ENCODE measurements at regions not wholly inside any gene's neighbourhood (a gene's known extent, or its start where the extent isn't known, plus 50 kb on each side); places are given as distances from the start of the nearest gene placed in this dataset.

- no peak overlapping the region for H3K4me2 ChIP-seq (ENCODE audit: low read length)
- no peaks in the 10 kb centered on the region for H3K36me3 ChIP-seq (ENCODE audit: control insufficient read depth, insufficient read depth, low read length)
- no peaks in the 10 kb centered on the region for H3K79me2 ChIP-seq
- H3K27me3 ChIP-seq (ENCODE audit: control insufficient read depth, insufficient read depth, low read length), result no peaks in the 10 kb centered on the region
- no peaks in the 10 kb centered on the region for H3K4me1 ChIP-seq
- no peak overlapping the region for H3K4me3 ChIP-seq (ENCODE audit: low read depth, low read length)
- H3K9me3 ChIP-seq (ENCODE audit: control insufficient read depth, low read length), result no peaks in the 10 kb centered on the region
- TF ChIP-seq, protein P1, sequence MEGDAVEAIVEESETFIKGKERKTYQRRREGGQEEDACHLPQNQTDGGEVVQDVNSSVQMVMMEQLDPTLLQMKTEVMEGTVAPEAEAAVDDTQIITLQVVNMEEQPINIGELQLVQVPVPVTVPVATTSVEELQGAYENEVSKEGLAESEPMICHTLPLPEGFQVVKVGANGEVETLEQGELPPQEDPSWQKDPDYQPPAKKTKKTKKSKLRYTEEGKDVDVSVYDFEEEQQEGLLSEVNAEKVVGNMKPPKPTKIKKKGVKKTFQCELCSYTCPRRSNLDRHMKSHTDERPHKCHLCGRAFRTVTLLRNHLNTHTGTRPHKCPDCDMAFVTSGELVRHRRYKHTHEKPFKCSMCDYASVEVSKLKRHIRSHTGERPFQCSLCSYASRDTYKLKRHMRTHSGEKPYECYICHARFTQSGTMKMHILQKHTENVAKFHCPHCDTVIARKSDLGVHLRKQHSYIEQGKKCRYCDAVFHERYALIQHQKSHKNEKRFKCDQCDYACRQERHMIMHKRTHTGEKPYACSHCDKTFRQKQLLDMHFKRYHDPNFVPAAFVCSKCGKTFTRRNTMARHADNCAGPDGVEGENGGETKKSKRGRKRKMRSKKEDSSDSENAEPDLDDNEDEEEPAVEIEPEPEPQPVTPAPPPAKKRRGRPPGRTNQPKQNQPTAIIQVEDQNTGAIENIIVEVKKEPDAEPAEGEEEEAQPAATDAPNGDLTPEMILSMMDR (IDR thresholded peaks at IDR 0.05), result no peak
- no peak overlapping the region for H2AFZ ChIP-seq
- H3K27ac ChIP-seq, result no peak overlapping the region
- no peak overlapping the region for H3K9ac ChIP-seq
These were observed 55.0 kb upstream of the EPHB3 start for GRCh38 chr3:184506561-184506991.

GRCh38 chr3:184508938-184509337, 52.6 kb upstream of the EPHB3 start:
- no peaks in the 10 kb centered on the region for H3K36me3 ChIP-seq (ENCODE audit: control insufficient read depth, insufficient read depth, low read length)
- no peaks in the 10 kb centered on the region for H3K4me1 ChIP-seq
- no peaks in the 10 kb centered on the region for H3K27me3 ChIP-seq (ENCODE audit: control insufficient read depth, insufficient read depth, low read length)
- TF ChIP-seq, protein P1 (IDR thresholded peaks at IDR 0.05), result no peak
- H3K4me3 ChIP-seq (ENCODE audit: low read depth, low read length), result no peak overlapping the region
- H3K27ac ChIP-seq, result no peak overlapping the region
- no peak overlapping the region for H3K9ac ChIP-seq
- H2AFZ ChIP-seq, result no peak overlapping the region
- no peaks in the 10 kb centered on the region for H3K9me3 ChIP-seq (ENCODE audit: control insufficient read depth, low read length)
- H3K79me2 ChIP-seq, result no peaks in the 10 kb centered on the region
- H3K4me2 ChIP-seq (ENCODE audit: low read length), result no peak overlapping the region

- no peak overlapping the region for H3K4me3 ChIP-seq (ENCODE audit: low read depth, low read length)
These were observed 49.8 kb upstream of the EPHB3 start for GRCh38 chr3:184511741-184512140.

More at GRCh38 chr3:184511741-184512140, 49.8 kb upstream of the EPHB3 start:
- H2AFZ ChIP-seq, result no peak overlapping the region
- no peak overlapping the region for H3K9ac ChIP-seq
- TF ChIP-seq, protein P1 (IDR thresholded peaks at IDR 0.05), result no peak
- no peaks in the 10 kb centered on the region for H3K36me3 ChIP-seq (ENCODE audit: control insufficient read depth, insufficient read depth, low read length)
- H3K4me2 ChIP-seq (ENCODE audit: low read length), result no peak overlapping the region
- H3K27ac ChIP-seq, result no peak overlapping the region
- H3K9me3 ChIP-seq (ENCODE audit: control insufficient read depth, low read length), result no peaks in the 10 kb centered on the region
- no peaks in the 10 kb centered on the region for H3K4me1 ChIP-seq
- no peaks in the 10 kb centered on the region for H3K79me2 ChIP-seq
- H3K27me3 ChIP-seq (ENCODE audit: control insufficient read depth, insufficient read depth, low read length), result no peaks in the 10 kb centered on the region

Measured in parathyroid adenoma (tissue), 2 donors.